ENCODE measurements at regions not wholly inside any gene's neighbourhood (a gene's known extent, or its start where the extent isn't known, plus 50 kb on each side); places are given as distances from the start of the nearest gene placed in this dataset.
A peak's percentile ranks its signal among the peaks of the same experiment; 100 is the strongest.

- Histone ChIP-seq H3K36me3 (no peaks in the 10 kb centered on the region), H3K4me1 (no peaks in the 10 kb centered on the region), H3K27ac (no peak overlapping the region), H3K27me3 (no peaks in the 10 kb centered on the region), H3K9me3 (no peaks in the 10 kb centered on the region), H3K4me3 (no peak overlapping the region)
- ATAC-seq (no peak), DNase-seq (no peak)
- intact Hi-C loops (cut with DNase I): no loop called here
- no peak for TF ChIP-seq CTCF (IDR thresholded peaks at IDR 0.05)
Observed at GRCh38 chr6:103085801-103086200, 1692.3 kb downstream of the GRIK2 start.

GRCh38 chr6:103081876-103082630, 1688.5 kb downstream of the GRIK2 start:
- intact Hi-C loops (cut with DNase I): no loop called here
- TF ChIP-seq CTCF (IDR thresholded peaks at IDR 0.05): no peak
- ATAC-seq: no peak

GRCh38 chr6:103081126-103081525, 1687.6 kb downstream of the GRIK2 start:
- intact Hi-C loops (cut with DNase I): no loop called here
- Histone ChIP-seq H3K4me1 (no peaks in the 10 kb centered on the region), H3K27me3 (no peaks in the 10 kb centered on the region), H3K4me3 (no peak overlapping the region), H3K27ac (no peak overlapping the region), H3K9me3 (no peaks in the 10 kb centered on the region), H3K36me3 (no peaks in the 10 kb centered on the region)
- ATAC-seq (no peak), DNase-seq (no peak)
- no peak for TF ChIP-seq CTCF (IDR thresholded peaks at IDR 0.05)

More at GRCh38 chr6:103081876-103082630, 1688.5 kb downstream of the GRIK2 start:
- no peaks in the 10 kb centered on the region for H3K9me3 ChIP-seq
- no peak for DNase-seq
- no peak overlapping the region for H3K4me3 ChIP-seq
- H3K27ac ChIP-seq: no peak overlapping the region
- no peaks in the 10 kb centered on the region for H3K4me1 ChIP-seq
- no peaks in the 10 kb centered on the region for H3K27me3 ChIP-seq
- H3K36me3 ChIP-seq: no peaks in the 10 kb centered on the region

GRCh38 chr6:103080497-103080896, 1687.0 kb downstream of the GRIK2 start:
- intact Hi-C loops (cut with DNase I): no loop called here
- no peak for DNase-seq
- Histone ChIP-seq H3K4me3 (no peak overlapping the region), H3K4me1 (no peaks in the 10 kb centered on the region), H3K36me3 (no peaks in the 10 kb centered on the region), H3K27me3 (no peaks in the 10 kb centered on the region), H3K27ac (no peak overlapping the region), H3K9me3 (no peaks in the 10 kb centered on the region)
- ATAC-seq: peak; percentile 73
- no peak for TF ChIP-seq CTCF (IDR thresholded peaks at IDR 0.05)

- ATAC-seq: no peak
- H3K4me3 ChIP-seq: no peak overlapping the region
- intact Hi-C loops (cut with DNase I): no loop called here
Observed at GRCh38 chr6:103079867-103080266, 1686.4 kb downstream of the GRIK2 start.

More at GRCh38 chr6:103079867-103080266, 1686.4 kb downstream of the GRIK2 start:
- no peaks in the 10 kb centered on the region for H3K4me1 ChIP-seq
- H3K9me3 ChIP-seq: no peaks in the 10 kb centered on the region
- no peak overlapping the region for H3K27ac ChIP-seq
- no peaks in the 10 kb centered on the region for H3K27me3 ChIP-seq
- no peak for TF ChIP-seq CTCF (IDR thresholded peaks at IDR 0.05)
- H3K36me3 ChIP-seq: no peaks in the 10 kb centered on the region
- DNase-seq: no peak

Measured in left lung (tissue), 4 donors.